Progenitor cell of endocrine pancreas (in vitro differentiated cells): ENCODE measurements at regions not wholly inside any gene's neighbourhood (a gene's known extent, or its start where the extent isn't known, plus 50 kb on each side); places are given as distances from the start of the nearest gene placed in this dataset.

Experiments
- DNase-seq: peaks from one replicate; pipeline ENCODE4 v3.0.0; 2021; ENCODE audit warnings: low spot score; ENCODE audit not compliant: unreplicated experiment
- H3K27ac Mint-ChIP-seq: 2 replicates; pipeline ENCODE4 v1.8.0; 2021; ENCODE audit warnings: mild to moderate bottlenecking, moderate library complexity, mixed read lengths
- H3K27me3 Mint-ChIP-seq: 2 replicates; pipeline ENCODE4 v1.8.0; 2021; ENCODE audit warnings: mixed read lengths
- H3K36me3 Mint-ChIP-seq: 2 replicates; pipeline ENCODE4 v1.8.0; 2022; ENCODE audit warnings: mixed read lengths; ENCODE audit not compliant: insufficient read depth
- H3K4me1 Mint-ChIP-seq: 2 replicates; pipeline ENCODE4 v1.8.0; 2021; ENCODE audit warnings: low read depth, mixed read lengths
- H3K4me3 Mint-ChIP-seq: 2 replicates; pipeline ENCODE4 v1.8.0; 2021; ENCODE audit warnings: low read depth, mild to moderate bottlenecking, moderate library complexity, mixed read lengths
- H3K9me3 Mint-ChIP-seq: 2 replicates; pipeline ENCODE4 v1.8.0; 2021; ENCODE audit warnings: low read depth, mixed read lengths
- CTCF ChIP-seq: fragments of 200-600 bp; sonication (generic); IDR thresholded peaks from one replicate; pipeline ENCODE4 v1.5.0; 2021; ENCODE audit warnings: antibody characterized with exemption, mild to moderate bottlenecking; ENCODE audit not compliant: unreplicated experiment

GRCh38 chr6:3627501-3627900, 124.0 kb downstream of the PXDC1 start:
- Mint-ChIP-seq H3K27me3 (peaks cover 41% of the 10 kb centered on the region), H3K36me3 (no peaks in the 10 kb centered on the region), H3K9me3 (no peaks in the 10 kb centered on the region), H3K4me1 (peaks cover 9% of the 10 kb centered on the region), H3K27ac (no peak overlapping the region), H3K4me3 (no peak overlapping the region)
- no peak for DNase-seq
- TF ChIP-seq CTCF = no peak

- Mint-ChIP-seq H3K4me1 (peaks cover 9% of the 10 kb centered on the region), H3K4me3 (no peak overlapping the region), H3K27ac (no peak overlapping the region), H3K9me3 (no peaks in the 10 kb centered on the region), H3K27me3 (peaks cover 44% of the 10 kb centered on the region), H3K36me3 (no peaks in the 10 kb centered on the region)
- TF ChIP-seq CTCF = no peak
- DNase-seq = no peak
These were observed 125.4 kb downstream of the PXDC1 start for GRCh38 chr6:3625980-3626563.

DNA sequence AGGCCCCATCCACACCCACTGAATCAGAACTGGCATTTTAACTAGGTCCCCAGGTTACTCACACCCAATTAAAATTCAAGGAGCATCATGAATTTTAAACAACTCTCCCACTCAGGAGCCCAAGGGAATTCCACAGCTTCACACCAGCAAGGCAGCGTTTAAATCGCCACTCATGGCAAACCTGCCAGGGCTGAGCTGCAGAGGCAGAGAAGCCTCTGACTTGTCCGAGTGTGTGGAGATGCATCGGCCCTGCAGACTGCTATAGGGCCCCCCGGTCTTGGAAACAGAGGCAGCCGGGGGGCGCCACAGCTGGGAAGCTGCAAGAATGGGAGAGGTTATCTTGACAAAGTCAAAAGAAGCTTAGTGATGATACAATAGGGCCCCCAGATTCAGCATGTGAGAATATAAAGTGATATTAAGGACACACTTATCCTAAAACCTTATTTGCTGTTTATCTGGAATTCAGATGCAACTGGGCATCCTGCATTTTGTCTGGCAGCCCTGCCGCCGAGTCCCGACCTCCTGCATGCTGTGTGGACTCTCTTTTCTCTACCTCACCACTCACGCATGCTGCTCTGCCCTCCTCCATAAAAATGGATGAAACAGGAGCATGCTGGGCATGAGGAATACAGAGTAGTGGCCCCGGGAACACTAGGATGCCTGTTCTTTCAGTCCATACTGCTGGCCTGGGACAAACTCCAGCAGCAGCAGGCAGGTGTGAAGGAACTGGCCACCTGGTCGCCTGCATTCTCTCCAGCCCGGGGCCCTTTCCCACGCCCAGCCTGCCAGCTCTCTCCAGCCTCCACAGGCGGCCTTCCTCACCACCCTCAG, 126.1 kb downstream of the PXDC1 start:
- Mint-ChIP-seq H3K27ac (no peak overlapping the region), H3K36me3 (no peaks in the 10 kb centered on the region), H3K27me3 (peaks cover 44% of the 10 kb centered on the region), H3K9me3 (no peaks in the 10 kb centered on the region), H3K4me3 (no peak overlapping the region), H3K4me1 (peaks cover 6% of the 10 kb centered on the region)
- TF ChIP-seq CTCF = no peak
- DNase-seq = no peak

DNA sequence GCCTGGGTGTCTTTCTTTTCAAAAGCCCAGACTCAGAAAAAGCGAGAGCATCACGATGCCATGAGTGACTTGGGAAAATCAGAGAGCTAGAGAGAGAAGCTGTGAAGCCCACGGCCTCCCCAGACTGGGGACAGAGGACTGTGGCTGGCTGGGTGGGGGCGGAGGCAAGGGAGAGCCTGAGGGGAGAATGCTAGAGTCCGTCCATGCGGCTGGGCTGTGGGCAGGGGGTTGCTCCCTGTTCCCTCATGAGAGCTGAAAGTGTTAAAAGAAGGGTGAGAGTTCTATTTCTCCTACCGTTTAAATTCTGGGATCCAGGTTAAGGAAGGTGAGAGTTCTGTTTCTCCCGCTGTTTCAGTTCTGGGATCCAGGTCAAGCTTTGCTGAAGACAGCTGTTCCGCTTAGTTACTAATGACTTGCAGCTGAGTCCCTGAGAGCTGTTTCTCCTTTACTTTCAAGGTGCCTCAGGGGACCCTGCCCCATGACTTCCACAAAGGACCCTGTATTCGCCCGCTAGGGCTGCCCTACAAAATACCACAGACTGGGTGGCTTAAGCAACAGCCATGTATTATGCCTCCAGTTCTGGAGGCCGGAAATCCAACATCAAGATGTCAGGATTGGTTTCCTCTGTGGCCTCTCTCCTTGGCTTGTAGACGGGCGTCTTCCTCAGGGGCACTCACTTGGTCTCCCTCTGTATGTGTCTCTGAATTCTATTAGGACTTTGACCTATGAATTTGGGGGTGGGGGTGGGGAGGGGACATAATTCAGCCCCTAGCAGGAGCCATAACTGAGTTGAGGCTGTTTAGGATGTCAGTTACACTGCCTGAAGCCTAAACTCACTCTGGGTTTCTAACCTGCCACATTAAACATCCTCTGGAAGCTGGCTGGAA, 127.0 kb downstream of the PXDC1 start:
- no peak for TF ChIP-seq CTCF
- no peaks in the 10 kb centered on the region for H3K9me3 Mint-ChIP-seq
- H3K27ac Mint-ChIP-seq = no peak overlapping the region
- no peaks in the 10 kb centered on the region for H3K36me3 Mint-ChIP-seq
- H3K4me1 Mint-ChIP-seq = peaks cover 1% of the 10 kb centered on the region
- H3K27me3 Mint-ChIP-seq = peaks cover 44% of the 10 kb centered on the region
- no peak for DNase-seq
- H3K4me3 Mint-ChIP-seq = no peak overlapping the region
